B cell (primary cell): ENCODE measurements at regions not wholly inside any gene's neighbourhood (a gene's known extent, or its start where the extent isn't known, plus 50 kb on each side); places are given as distances from the start of the nearest gene placed in this dataset.

Experiments
- ATAC-seq: fragments of 200-7000 bp; cut with Tn5 transposase; one replicate; pipeline ENCODE4 v1.10.0; 2021; ENCODE audit warnings: low read depth, mild to moderate bottlenecking, moderate number of reproducible peaks, moderate library complexity
- CTCF ChIA-PET: fragments of 350-600 bp; sonication (Branson Sonifier 250); formaldehyde crosslinking; loops from one replicate; lab custom pipeline; 2021; ENCODE audit warnings: antibody characterized with exemption, inconsistent platforms; lab: Charles Lee
- POLR2A ChIA-PET: fragments of 350-600 bp; sonication (Branson Sonifier 250); formaldehyde crosslinking; loops from one replicate; lab custom pipeline; 2021; ENCODE audit warnings: antibody characterized with exemption; lab: Charles Lee
- DNase-seq: peaks from one replicate; pipeline ENCODE4 v3.0.0; 2013
- H2AFZ ChIP-seq: 2 replicates; pipeline ENCODE4 v1.6.1; 2012; ENCODE audit warnings: mild to moderate bottlenecking, low read depth, low read length; ENCODE audit not compliant: insufficient read depth, poor library complexity, severe bottlenecking
- H3K27ac ChIP-seq, 2 donors: 1 replicate in 1 of 2; 2 replicates in 1 of 2; pipeline ENCODE4 v1.5.1; 2012 to 2013; ENCODE audit warnings: low read length in 2 of 2, mild to moderate bottlenecking in 2 of 2, moderate library complexity in 1 of 2
- H3K27me3 ChIP-seq, 4 experiments: fragments of 200-600 bp in 1 of 4; sonication (generic) in 1 of 4; replicated peaks in 1 of 4; 1 replicate in 2 of 4; 2 replicates in 2 of 4; pipeline versions ENCODE4 v1.6.1 to v1.7.0; 2013 to 2016; ENCODE audit warnings: low read length in 3 of 4, mild to moderate bottlenecking in 2 of 4, mixed read lengths in 1 of 4, moderate library complexity in 1 of 4; ENCODE audit not compliant: insufficient read depth in 4 of 4, control insufficient read depth in 3 of 4; ENCODE audit errors: control extremely low read depth in 1 of 4
- H3K36me3 ChIP-seq, 2 experiments: replicated peaks in 1 of 2; 1 replicate in 1 of 2; 2 replicates in 1 of 2; pipeline versions ENCODE4 v1.6.1 to v1.7.1; 2013; ENCODE audit warnings: low read length in 1 of 2; ENCODE audit not compliant: insufficient read depth in 2 of 2, control insufficient read depth in 1 of 2; ENCODE audit errors: control extremely low read depth in 1 of 2, extremely low read depth in 1 of 2
- H3K4me1 ChIP-seq, 2 donors: fragments of 200-600 bp in 1 of 2; sonication (generic) in 1 of 2; 1 replicate in 1 of 2; 2 replicates in 1 of 2; pipeline versions ENCODE4 v1.5.1 to v1.6.1; 2013 to 2017; ENCODE audit warnings: low read length in 2 of 2; ENCODE audit not compliant: control insufficient read depth in 2 of 2, insufficient read depth in 2 of 2
- H3K4me2 ChIP-seq: replicated peaks from 2 replicates; pipeline ENCODE3; 2012; ENCODE audit warnings: mild to moderate bottlenecking, low read depth, low read length; ENCODE audit not compliant: poor library complexity, severe bottlenecking
- H3K4me3 ChIP-seq, 5 experiments: fragments of 200-600 bp in 1 of 5; sonication (generic) in 1 of 5; 1 replicate in 3 of 5; 2 replicates in 2 of 5; pipeline versions ENCODE4 v1.5.1 to v1.7.0; 2011 to 2016; ENCODE audit warnings: low read length in 4 of 5, mild to moderate bottlenecking in 4 of 5, low read depth in 2 of 5, control low read depth in 1 of 5, moderate library complexity in 1 of 5; ENCODE audit not compliant: insufficient read depth in 1 of 5; ENCODE audit errors: control extremely low read depth in 1 of 5, extremely low read depth in 1 of 5
- H3K79me2 ChIP-seq: fragments of 200-600 bp; sonication (generic); one replicate; pipeline ENCODE4 v1.6.0; 2016; ENCODE audit warnings: low read length; ENCODE audit not compliant: control insufficient read depth, insufficient read depth
- H3K9ac ChIP-seq: fragments of 200-600 bp; sonication (generic); 2 replicates; pipeline ENCODE4 v1.6.1; 2017; ENCODE audit warnings: mild to moderate bottlenecking, low read length, moderate library complexity
- H3K9me3 ChIP-seq, 3 donors: one replicate each; pipeline versions ENCODE4 v1.6.1 to v1.7.1; 2013; ENCODE audit warnings: low read length in 2 of 3; ENCODE audit not compliant: control insufficient read depth in 2 of 3, insufficient read depth in 1 of 3; ENCODE audit errors: control extremely low read depth in 1 of 3
- H4K20me1 ChIP-seq: 2 replicates; pipeline ENCODE4 v1.6.0; 2012; ENCODE audit warnings: mild to moderate bottlenecking, low read length; ENCODE audit not compliant: insufficient read depth, control insufficient read depth, poor library complexity, severe bottlenecking
- H3K27ac Mint-ChIP-seq: one replicate; pipeline ENCODE4 v1.8.0; 2021; ENCODE audit warnings: mixed read lengths
- H3K27me3 Mint-ChIP-seq: one replicate; pipeline ENCODE4 v1.8.0; 2021; ENCODE audit warnings: mixed read lengths
- H3K4me1 Mint-ChIP-seq: one replicate; pipeline ENCODE4 v1.8.0; 2021; ENCODE audit warnings: mixed read lengths
- H3K4me3 Mint-ChIP-seq: one replicate; pipeline ENCODE4 v1.8.0; 2021; ENCODE audit warnings: mixed read lengths
- H3K9me3 Mint-ChIP-seq: one replicate; pipeline ENCODE4 v1.8.0; 2022; ENCODE audit warnings: mixed read lengths; ENCODE audit not compliant: insufficient read depth
- EZH2 ChIP-seq: IDR thresholded peaks from 2 replicates; pipeline ENCODE4 v1.6.1; 2012; ENCODE audit warnings: borderline replicate concordance, low read depth, mild to moderate bottlenecking, moderate library complexity, low read length; ENCODE audit not compliant: insufficient read depth, poor library complexity, severe bottlenecking
- WGBS: methylation state at CpG from one replicate; pipeline ENCODE4 v1.1.5; 2013; ENCODE audit warnings: missing lambda C conversion rate; ENCODE audit not compliant: insufficient coverage; 5-methylcytosine and 5-hydroxymethylcytosine counted together
- intact Hi-C: fragments of 100-400 bp; cut with micrococcal nuclease; formaldehyde crosslinking; loops from one replicate; pipeline ENCODE4 v1.10.0; 2022
- TF ChIP-seq, protein P1 (sequence below): fragments of 200-600 bp; IDR thresholded peaks from one replicate; pipeline ENCODE4 v1.8.0; 2022; ENCODE audit warnings: antibody characterized with exemption, mild to moderate bottlenecking

DNA sequence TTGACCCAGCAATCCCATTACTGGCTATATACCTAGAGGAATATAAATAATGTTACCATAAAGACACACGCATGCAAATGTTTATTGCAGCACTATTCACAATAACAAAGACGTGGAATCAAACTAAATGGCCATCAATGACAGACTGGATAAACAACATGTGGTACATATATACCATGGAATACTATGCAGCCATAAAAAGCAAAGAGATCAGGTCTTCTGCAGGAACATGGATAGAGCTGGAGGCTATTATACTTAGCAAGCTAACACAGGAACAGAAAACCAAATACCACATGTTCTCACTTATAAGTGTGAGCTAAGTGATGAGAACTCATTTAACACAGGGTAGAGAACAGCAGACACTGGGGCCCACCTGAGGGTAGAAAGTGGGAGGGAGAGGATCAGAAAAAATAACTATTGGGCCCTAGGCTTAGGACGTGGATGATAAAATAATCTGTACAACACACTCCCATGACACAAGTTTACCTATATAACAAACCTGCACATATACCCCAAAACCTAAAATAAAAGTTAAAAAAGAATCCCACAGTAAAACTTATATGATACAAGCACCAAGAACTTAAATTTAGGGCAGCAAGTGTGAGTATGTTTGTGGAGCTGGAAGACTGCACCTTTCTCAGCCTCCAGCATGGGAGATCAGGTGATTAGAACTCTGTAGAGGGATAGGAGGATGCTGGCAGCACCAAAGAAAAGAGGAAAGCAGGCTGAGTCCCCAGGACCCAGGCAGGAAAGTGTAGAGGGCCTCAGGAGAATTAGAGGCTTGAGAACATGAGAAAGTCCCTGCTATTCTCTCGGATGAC lies 320.8 kb upstream of the USP24 start:
- H3K27me3 Mint-ChIP-seq: peaks cover 13% of the 10 kb centered on the region
- no peak for ATAC-seq
- no peaks in the 10 kb centered on the region for H3K4me1 Mint-ChIP-seq
- H3K9me3 Mint-ChIP-seq: no peaks in the 10 kb centered on the region
- TF ChIP-seq, protein P1, sequence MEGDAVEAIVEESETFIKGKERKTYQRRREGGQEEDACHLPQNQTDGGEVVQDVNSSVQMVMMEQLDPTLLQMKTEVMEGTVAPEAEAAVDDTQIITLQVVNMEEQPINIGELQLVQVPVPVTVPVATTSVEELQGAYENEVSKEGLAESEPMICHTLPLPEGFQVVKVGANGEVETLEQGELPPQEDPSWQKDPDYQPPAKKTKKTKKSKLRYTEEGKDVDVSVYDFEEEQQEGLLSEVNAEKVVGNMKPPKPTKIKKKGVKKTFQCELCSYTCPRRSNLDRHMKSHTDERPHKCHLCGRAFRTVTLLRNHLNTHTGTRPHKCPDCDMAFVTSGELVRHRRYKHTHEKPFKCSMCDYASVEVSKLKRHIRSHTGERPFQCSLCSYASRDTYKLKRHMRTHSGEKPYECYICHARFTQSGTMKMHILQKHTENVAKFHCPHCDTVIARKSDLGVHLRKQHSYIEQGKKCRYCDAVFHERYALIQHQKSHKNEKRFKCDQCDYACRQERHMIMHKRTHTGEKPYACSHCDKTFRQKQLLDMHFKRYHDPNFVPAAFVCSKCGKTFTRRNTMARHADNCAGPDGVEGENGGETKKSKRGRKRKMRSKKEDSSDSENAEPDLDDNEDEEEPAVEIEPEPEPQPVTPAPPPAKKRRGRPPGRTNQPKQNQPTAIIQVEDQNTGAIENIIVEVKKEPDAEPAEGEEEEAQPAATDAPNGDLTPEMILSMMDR: no peak
- TF ChIP-seq EZH2: no peak
- H4K20me1 ChIP-seq: no peaks in the 10 kb centered on the region
- no peak overlapping the region for H3K27ac Mint-ChIP-seq
- H3K4me3 ChIP-seq: no peak overlapping the region
- no peak for DNase-seq
- peaks cover 0 to under 1% (median 0%) of the 10 kb centered on the region in 4 experiments for H3K27me3 ChIP-seq
- CTCF ChIA-PET: interaction anchor here (1.4 kb wide), 1 partner anchor 19 kb away, joined by 3 read pairs; no protein-coding TSS in a partner anchor
- POLR2A ChIA-PET: no interaction called here
- no peaks in the 10 kb centered on the region for H3K9me3 ChIP-seq
- no peak overlapping the region for H2AFZ ChIP-seq
- no peak overlapping the region for H3K4me2 ChIP-seq
- H3K79me2 ChIP-seq: no peaks in the 10 kb centered on the region
- H3K27ac ChIP-seq: no peak overlapping the region
- no CpG with 5 or more reads among the region's 4 CpGs for WGBS
- no peaks in the 10 kb centered on the region for H3K36me3 ChIP-seq
- intact Hi-C loops: no loop called here
- no peak overlapping the region for H3K9ac ChIP-seq
- no peak overlapping the region for H3K4me3 Mint-ChIP-seq
- H3K4me1 ChIP-seq: no peaks in the 10 kb centered on the region

DNA sequence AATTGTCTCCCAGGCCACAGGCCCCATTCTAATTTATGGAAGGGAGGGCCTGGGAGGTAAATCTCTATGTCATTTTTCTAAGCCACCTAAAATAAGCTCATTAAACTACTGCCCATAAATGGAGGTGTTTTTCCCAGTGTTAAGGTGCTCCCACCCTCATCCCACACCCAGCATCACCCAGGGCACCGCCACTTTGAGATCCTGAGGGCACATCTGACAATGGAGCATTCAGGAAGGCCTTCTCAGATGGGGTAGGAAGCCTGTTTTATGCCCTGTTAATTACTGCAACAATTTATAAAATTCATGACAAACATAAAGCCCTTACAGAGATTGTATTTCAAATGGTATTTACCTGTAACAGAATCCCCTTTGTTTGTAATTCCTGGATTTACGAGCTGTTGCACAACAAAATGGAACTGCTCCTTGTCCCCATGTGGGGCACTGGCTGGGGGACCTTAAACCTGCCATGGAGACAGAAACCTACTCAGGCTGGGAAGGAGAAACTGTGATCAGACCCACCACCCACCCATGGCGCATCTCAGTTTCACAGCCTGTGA lies 319.5 kb upstream of the USP24 start:
- CTCF ChIA-PET: interaction anchor here (1.4 kb wide), 1 partner anchor 17 kb away, joined by 3 read pairs; no protein-coding TSS in a partner anchor
- H3K9ac ChIP-seq: no peak overlapping the region
- H3K9me3 ChIP-seq: no peaks in the 10 kb centered on the region
- TF ChIP-seq EZH2: no peak
- TF ChIP-seq, protein P1: no peak
- intact Hi-C loops: no loop called here
- ATAC-seq (no peak), DNase-seq (no peak)
- no peaks in the 10 kb centered on the region for H3K79me2 ChIP-seq
- H3K27ac Mint-ChIP-seq: no peak overlapping the region
- no peak overlapping the region for H2AFZ ChIP-seq
- H3K27me3 ChIP-seq: peaks cover 0 to 5% (median 0%) of the 10 kb centered on the region in 4 experiments
- H3K36me3 ChIP-seq: no peaks in the 10 kb centered on the region
- H3K4me2 ChIP-seq: no peak overlapping the region
- H3K4me3 Mint-ChIP-seq: no peak overlapping the region
- H3K4me1 Mint-ChIP-seq: no peaks in the 10 kb centered on the region
- no peak overlapping the region for H3K4me3 ChIP-seq
- H3K27me3 Mint-ChIP-seq: peaks cover 13% of the 10 kb centered on the region
- POLR2A ChIA-PET: no interaction called here
- H3K9me3 Mint-ChIP-seq: no peaks in the 10 kb centered on the region
- no peaks in the 10 kb centered on the region for H3K4me1 ChIP-seq
- H4K20me1 ChIP-seq: no peaks in the 10 kb centered on the region
- no peak overlapping the region for H3K27ac ChIP-seq
- 100% methylated on average over 1 of the region's 3 CpGs for WGBS
